GM12878 (cell line): ENCODE measurements at regions not wholly inside any gene's neighbourhood (a gene's known extent, or its start where the extent isn't known, plus 50 kb on each side); places are given as distances from the start of the nearest gene placed in this dataset.

Experiments
- ELK1 ChIP-seq: IDR thresholded peaks from 2 replicates; pipeline ENCODE4 v1.6.1; 2012; ENCODE audit warnings: low read depth, low read length, improper control_type of control experiment
- POLR2A ChIP-seq: IDR thresholded peaks from 2 replicates; pipeline ENCODE4 v1.6.1; 2011; ENCODE audit warnings: low read depth, mild to moderate bottlenecking, low read length
- RCOR1 ChIP-seq: conservative IDR thresholded peaks from 2 replicates; pipeline ENCODE4 v1.6.1; 2012; ENCODE audit warnings: low read depth, low read length, improper control_type of control experiment

GRCh38 chr6:86276056-86276455, 633.4 kb upstream of the SYNCRIP start:
- no peak for TF ChIP-seq POLR2A
- TF ChIP-seq RCOR1, result no peak
- TF ChIP-seq ELK1, result no peak
